PC-9 (cell line): ENCODE measurements at regions not wholly inside any gene's neighbourhood (a gene's known extent, or its start where the extent isn't known, plus 50 kb on each side); places are given as distances from the start of the nearest gene placed in this dataset.

Source experiments
- BruUV-seq: library from RNA; stranded (reverse); fragments of 400-500 nt; replicated peaks from 2 replicates; lab custom pipeline; 2021; lab: Mats Ljungman, UMichigan
- CTCF ChIA-PET: fragments of 300-600 bp; sonication (Branson Sonifier 250); formaldehyde crosslinking; loops from one replicate; lab custom pipeline; 2022; ENCODE audit warnings: antibody characterized with exemption; lab: Charles Lee
- POLR2A ChIA-PET: fragments of 300-600 bp; sonication (Branson Sonifier 250); formaldehyde crosslinking; loops from one replicate; lab custom pipeline; 2022; ENCODE audit warnings: antibody characterized with exemption; ENCODE audit not compliant: unreplicated experiment; lab: Charles Lee
- DNase-seq, 2 experiments: peaks; one replicate each; pipeline versions ENCODE4 v3.0.0 to v3.0.0-alpha.2; 2015 to 2022; ENCODE audit warnings: mixed read lengths in 1 of 2
- H2AFZ ChIP-seq: fragments of 200-600 bp; sonication (generic); 2 replicates; pipeline ENCODE4 v1.8.1; 2017; ENCODE audit warnings: antibody characterized with exemption
- H3F3A ChIP-seq: fragments of 200-600 bp; sonication (generic); 2 replicates; pipeline ENCODE4 v1.8.1; 2017; ENCODE audit warnings: antibody characterized with exemption, mild to moderate bottlenecking, low read depth; ENCODE audit not compliant: insufficient read depth
- H3K27ac ChIP-seq: fragments of 200-600 bp; sonication (generic); 2 replicates; pipeline ENCODE4 v1.6.1; 2016; ENCODE audit warnings: mixed run types
- H3K27me3 ChIP-seq: fragments of 200-600 bp; sonication (generic); 2 replicates; pipeline ENCODE4 v1.6.1; 2016; ENCODE audit warnings: low read depth, mixed run types; ENCODE audit not compliant: insufficient read depth
- H3K36me3 ChIP-seq: fragments of 200-600 bp; sonication (generic); 2 replicates; pipeline ENCODE4 v1.6.1; 2016; ENCODE audit warnings: low read depth, mixed run types
- H3K4me1 ChIP-seq: fragments of 200-600 bp; sonication (generic); replicated peaks from 2 replicates; pipeline ENCODE4 v1.6.1; 2016; ENCODE audit warnings: mixed run types; ENCODE audit not compliant: insufficient read depth
- H3K4me2 ChIP-seq: fragments of 200-600 bp; sonication (generic); 2 replicates; pipeline ENCODE4 v1.6.1; 2017; ENCODE audit warnings: mixed run types
- H3K4me3 ChIP-seq: fragments of 200-600 bp; sonication (generic); 2 replicates; pipeline ENCODE4 v1.6.1; 2016; ENCODE audit warnings: mixed run types
- H3K79me2 ChIP-seq: fragments of 200-600 bp; sonication (generic); 2 replicates; pipeline ENCODE4 v1.6.1; 2017; ENCODE audit warnings: low read depth, mixed run types
- H3K9me2 ChIP-seq: fragments of 200-600 bp; sonication (generic); 2 replicates; pipeline ENCODE4 v1.8.1; 2017; ENCODE audit warnings: mild to moderate bottlenecking; ENCODE audit not compliant: insufficient read depth
- H3K9me3 ChIP-seq: fragments of 200-600 bp; sonication (generic); 2 replicates; pipeline ENCODE4 v1.8.1; 2016; ENCODE audit warnings: low read depth; ENCODE audit not compliant: insufficient read depth
- H4K20me1 ChIP-seq: fragments of 200-600 bp; sonication (generic); 2 replicates; pipeline ENCODE4 v1.8.1; 2017; ENCODE audit not compliant: insufficient read depth
- CTCF ChIP-seq: fragments of 200-600 bp; sonication (generic); conservative IDR thresholded peaks from 2 replicates; pipeline ENCODE4 v1.6.1; 2017; ENCODE audit warnings: mixed run types, antibody characterized with exemption, mild to moderate bottlenecking, moderate library complexity
- EZH2 ChIP-seq: fragments of 200-600 bp; sonication (generic); IDR thresholded peaks from 2 replicates; pipeline ENCODE4 v1.8.0; 2017; ENCODE audit warnings: antibody characterized with exemption, low read depth
- intact Hi-C: fragments of 100-400 bp; cut with micrococcal nuclease; formaldehyde crosslinking; loops from one replicate; pipeline ENCODE4 v1.10.0; 2022; ENCODE audit not compliant: unreplicated experiment

GRCh38 chr2:235160281-235160810 lies 208.5 kb downstream of the SH3BP4 start:
- Histone ChIP-seq H3K27ac (no peak overlapping the region), H3F3A (peaks cover 4% of the 10 kb centered on the region; the same call in 1 of the 2 replicates), H3K36me3 (no peaks in the 10 kb centered on the region), H3K4me1 (peaks cover 9% of the 10 kb centered on the region), H3K9me3 (0 out of 2 replicates have a peak, but pooled peaks cover 5% of the 10 kb centered on the region), H4K20me1 (no peaks in the 10 kb centered on the region), H3K4me2 (no peak overlapping the region), H3K9me2 (no peaks in the 10 kb centered on the region), H3K4me3 (no peak overlapping the region), H2AFZ (no peak overlapping the region), H3K79me2 (no peaks in the 10 kb centered on the region), H3K27me3 (no peaks in the 10 kb centered on the region)
- TF ChIP-seq CTCF (no peak), EZH2 (no peak)
- DNase-seq, result no peak
- POLR2A ChIA-PET, result no interaction called here
- BruUV-seq, result no TSS peak
- intact Hi-C loops, result no loop called here
- CTCF ChIA-PET, result no interaction called here

GRCh38 chr2:235161565-235161964 lies 209.7 kb downstream of the SH3BP4 start:
- Histone ChIP-seq H3K9me2 (no peaks in the 10 kb centered on the region), H3K79me2 (no peaks in the 10 kb centered on the region), H3K4me1 (peaks cover 9% of the 10 kb centered on the region), H3F3A (peaks cover 4% of the 10 kb centered on the region; the same call in 1 of the 2 replicates), H3K27ac (no peak overlapping the region), H3K36me3 (no peaks in the 10 kb centered on the region), H3K27me3 (no peaks in the 10 kb centered on the region), H3K4me3 (no peak overlapping the region), H3K9me3 (0 out of 2 replicates have a peak, but pooled peaks cover 5% of the 10 kb centered on the region), H3K4me2 (no peak overlapping the region), H2AFZ (no peak overlapping the region), H4K20me1 (no peaks in the 10 kb centered on the region)
- DNase-seq, result no peak
- TF ChIP-seq CTCF, result no peak
- TF ChIP-seq EZH2, result no peak
- ChIA-PET POLR2A (no interaction called here), CTCF (interaction anchor here (0.6 kb wide), 1 partner anchor 17 kb away, joined by 4 read pairs; no protein-coding TSS in a partner anchor)
- intact Hi-C loops, result no loop called here
- no TSS peak for BruUV-seq

GRCh38 chr2:235162082-235162836 lies 210.4 kb downstream of the SH3BP4 start:
- no peaks in the 10 kb centered on the region for H3K27me3 ChIP-seq
- H3K4me2 ChIP-seq, result peak overlapping the region; percentile 2; the same call in 1 of the 2 replicates
- H3K9me2 ChIP-seq, result no peaks in the 10 kb centered on the region
- no peaks in the 10 kb centered on the region for H3K79me2 ChIP-seq
- H3K4me3 ChIP-seq, result no peak overlapping the region
- intact Hi-C loops, result no loop called here
- H3F3A ChIP-seq, result peaks cover 4% of the 10 kb centered on the region; the same call in 1 of the 2 replicates
- TF ChIP-seq EZH2, result no peak
- no peaks in the 10 kb centered on the region for H3K36me3 ChIP-seq
- no peak overlapping the region for H3K27ac ChIP-seq
- CTCF ChIA-PET, result no interaction called here
- POLR2A ChIA-PET, result no interaction called here
- no peak overlapping the region for H2AFZ ChIP-seq
- H3K9me3 ChIP-seq, result 0 out of 2 replicates have a peak, but pooled peaks cover 5% of the 10 kb centered on the region
- peaks cover 9% of the 10 kb centered on the region for H3K4me1 ChIP-seq
- BruUV-seq, result no TSS peak
- DNase-seq, result peak; percentile 7 to 55
- H4K20me1 ChIP-seq, result no peaks in the 10 kb centered on the region
